Body of pancreas (tissue), 4 donors: ENCODE measurements at regions not wholly inside any gene's neighbourhood (a gene's known extent, or its start where the extent isn't known, plus 50 kb on each side); places are given as distances from the start of the nearest gene placed in this dataset.
"Not testable (repeated sequence)": the region's sequence is repeated elsewhere in the genome, so short reads cannot be mapped to it uniquely, and the experiment has no call there.

ENCODE experiments used
- ATAC-seq: fragments of 150-250 bp; one replicate; pipeline ENCODE4 v1.9.1; 2016
- DNase-seq, 4 donors: peaks; one replicate each; pipeline ENCODE4 v3.0.0-alpha.2; 2019
- H3K27ac ChIP-seq, 4 donors: fragments of 200-600 bp; sonication (generic); 1 replicate in 3 of 4; 2 replicates in 1 of 4; pipeline versions ENCODE4 v1.5.1 to v1.6.1; 2016 to 2019; ENCODE audit warnings: mild to moderate bottlenecking in 1 of 4, mixed read lengths in 1 of 4, moderate library complexity in 1 of 4
- H3K27me3 ChIP-seq, 2 donors: fragments of 200-600 bp; sonication (generic); one replicate each; pipeline ENCODE4 v1.6.0; 2016; ENCODE audit warnings: mild to moderate bottlenecking in 1 of 2
- H3K36me3 ChIP-seq, 2 donors: fragments of 200-600 bp; sonication (generic); replicated peaks in 1 of 2; 2 replicates each; pipeline ENCODE4 v1.5.1; 2016; ENCODE audit warnings: low read depth in 2 of 2; ENCODE audit not compliant: insufficient read depth in 1 of 2
- H3K4me1 ChIP-seq: fragments of 200-600 bp; sonication (generic); one replicate; pipeline ENCODE4 v1.6.0; 2016
- H3K4me3 ChIP-seq, 2 donors: fragments of 200-600 bp; sonication (generic); 1 replicate in 1 of 2; 2 replicates in 1 of 2; pipeline ENCODE4 v1.5.1; 2016 to 2019
- H3K9me3 ChIP-seq, 3 donors: fragments of 200-600 bp; sonication (generic); 1 replicate in 2 of 3; 2 replicates in 1 of 3; pipeline ENCODE4 v1.5.1; 2016
- CTCF ChIP-seq, 7 experiments: fragments of 450-650 bp in 4 of 7; fragments of 200-600 bp in 3 of 7; sonication (generic) in 3 of 7; IDR thresholded peaks; one replicate each; pipeline ENCODE4 v1.5.1; 2016 to 2019; ENCODE audit warnings: antibody characterized with exemption in 7 of 7
- POLR2A ChIP-seq, 3 donors: fragments of 450-650 bp; IDR thresholded peaks; one replicate each; pipeline ENCODE4 v1.6.1; 2016; ENCODE audit warnings: antibody characterized with exemption in 3 of 3, mild to moderate bottlenecking in 2 of 3
- WGBS, 2 donors: methylation state at CpG; one replicate each; pipeline ENCODE4 v1.1.5; 2017; 5-methylcytosine and 5-hydroxymethylcytosine counted together
- intact Hi-C: fragments of 100-400 bp; cut with DNase I; formaldehyde crosslinking; loops from one replicate; pipeline ENCODE4 v1.15.1; 2023

- no peak for ATAC-seq
- H3K27me3 ChIP-seq: no peaks in the 10 kb centered on the region
- H3K4me3 ChIP-seq: no peak overlapping the region
- H3K27ac ChIP-seq: no peak overlapping the region
- TF ChIP-seq POLR2A (IDR thresholded peaks at IDR 0.05) (no peak), CTCF (IDR thresholded peaks at IDR 0.05) (no peak)
- H3K9me3 ChIP-seq: no peaks in the 10 kb centered on the region
- no peak for DNase-seq
- intact Hi-C loops: no loop called here
- no peaks in the 10 kb centered on the region for H3K4me1 ChIP-seq
- no peaks in the 10 kb centered on the region for H3K36me3 ChIP-seq
- 80 to 90% methylated on average over 3 of the region's 3 CpGs for WGBS, 2 donors
Measured at GRCh38 chr7:81248420-81248819, 329.6 kb upstream of the SEMA3C start.

- ATAC-seq, H3K27ac ChIP-seq: not testable (repeated sequence)
- 75 to 81% methylated on average over 1 of the region's 1 CpG for WGBS, 2 donors
Measured at GRCh38 chr7:81247364-81247763, 328.5 kb upstream of the SEMA3C start.

GRCh38 chr7:81245353-81245752, 326.5 kb upstream of the SEMA3C start:
- Histone ChIP-seq H3K9me3 (no peaks in the 10 kb centered on the region), H3K4me3 (no peak overlapping the region), H3K36me3 (no peaks in the 10 kb centered on the region), H3K27ac (no peak overlapping the region), H3K4me1 (no peaks in the 10 kb centered on the region), H3K27me3 (no peaks in the 10 kb centered on the region)
- WGBS, 2 donors: 73 to 77% methylated on average over 4 of the region's 4 CpGs
- intact Hi-C loops: no loop called here
- DNase-seq (no peak), ATAC-seq (no peak)
- TF ChIP-seq CTCF (IDR thresholded peaks at IDR 0.05) (no peak), POLR2A (IDR thresholded peaks at IDR 0.05) (no peak)

More at GRCh38 chr7:81247364-81247763, 328.5 kb upstream of the SEMA3C start:
- intact Hi-C loops, H3K27me3 ChIP-seq, H3K9me3 ChIP-seq, H3K4me3 ChIP-seq, DNase-seq, H3K36me3 ChIP-seq, H3K4me1 ChIP-seq: not testable (repeated sequence)

DNA sequence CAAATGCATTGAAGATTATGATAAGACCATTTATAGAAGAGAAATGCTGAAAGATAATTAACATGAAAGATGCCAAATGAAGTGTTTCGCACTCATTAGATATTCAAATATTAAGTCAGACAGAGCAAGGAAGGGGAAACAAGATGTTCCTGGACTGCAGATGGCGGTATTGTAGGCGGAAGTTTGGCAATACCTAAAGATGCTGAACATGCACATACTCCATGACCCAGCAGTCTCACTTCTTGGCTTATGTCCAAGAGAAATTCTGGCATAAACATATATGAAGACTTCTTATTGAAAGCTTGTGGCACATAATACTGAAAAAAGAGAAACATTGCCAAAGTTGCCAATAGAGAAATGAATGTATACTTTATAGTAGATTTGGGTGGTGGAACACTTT, 325.4 kb upstream of the SEMA3C start:
- no peaks in the 10 kb centered on the region for H3K36me3 ChIP-seq
- no peak overlapping the region for H3K27ac ChIP-seq
- H3K4me3 ChIP-seq: no peak overlapping the region
- no peak for TF ChIP-seq POLR2A (IDR thresholded peaks at IDR 0.05)
- no peak for TF ChIP-seq CTCF (IDR thresholded peaks at IDR 0.05)
- no peaks in the 10 kb centered on the region for H3K27me3 ChIP-seq
- H3K9me3 ChIP-seq: no peaks in the 10 kb centered on the region
- no peaks in the 10 kb centered on the region for H3K4me1 ChIP-seq
- WGBS, 2 donors: 80 to 88% methylated on average over 3 of the region's 3 CpGs
- intact Hi-C loops: no loop called here
- DNase-seq (no peak), ATAC-seq (no peak)

DNA sequence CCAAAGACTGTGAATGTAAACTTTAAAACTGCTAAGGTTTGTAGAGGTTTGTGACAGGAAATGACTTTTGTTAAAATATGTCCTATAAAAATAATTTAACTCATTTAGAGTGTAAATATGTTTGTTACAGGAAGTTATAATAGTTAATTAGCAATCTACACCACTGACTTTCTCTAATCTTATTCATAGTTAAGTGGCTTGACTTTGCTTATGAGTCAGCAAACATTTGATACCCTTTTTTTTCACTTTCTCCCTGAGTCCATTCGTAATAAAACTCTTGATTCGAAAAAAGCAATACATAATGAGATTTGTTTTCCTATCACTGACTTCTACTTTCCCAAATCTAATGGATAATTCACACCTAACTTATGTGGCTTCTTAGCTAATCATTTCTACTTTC, 317.7 kb upstream of the SEMA3C start:
- Histone ChIP-seq H3K4me3 (no peak overlapping the region), H3K27me3 (no peaks in the 10 kb centered on the region), H3K27ac (no peak overlapping the region), H3K36me3 (no peaks in the 10 kb centered on the region), H3K9me3 (no peaks in the 10 kb centered on the region), H3K4me1 (no peaks in the 10 kb centered on the region)
- no peak for DNase-seq
- 38 to 40% methylated on average over 2 of the region's 2 CpGs for WGBS, 2 donors
- intact Hi-C loops: no loop called here
- no peak for ATAC-seq
- TF ChIP-seq POLR2A (IDR thresholded peaks at IDR 0.05) (no peak), CTCF (IDR thresholded peaks at IDR 0.05) (no peak)
